Activated CD4-positive, alpha-beta T cell treated with anti-CD3 and anti-CD28 coated beads, Interleukin-2, amount 10 ng/mL, durations not matched to agents 7 days and 5 days (primary cell): ENCODE measurements at regions not wholly inside any gene's neighbourhood (a gene's known extent, or its start where the extent isn't known, plus 50 kb on each side); places are given as distances from the start of the nearest gene placed in this dataset.
"Not testable (repeated sequence)": the region's sequence is repeated elsewhere in the genome, so short reads cannot be mapped to it uniquely, and the experiment has no call there.

Source experiments
- CTCF ChIA-PET: fragments of 350-600 bp; sonication (Branson Sonifier 250); formaldehyde crosslinking; loops from one replicate; lab custom pipeline; 2021; ENCODE audit warnings: antibody characterized with exemption; lab: Charles Lee
- POLR2A ChIA-PET: fragments of 350-600 bp; sonication (Branson Sonifier 250); formaldehyde crosslinking; loops from one replicate; lab custom pipeline; 2021; ENCODE audit warnings: antibody characterized with exemption; lab: Charles Lee
- DNase-seq: peaks from one replicate; pipeline ENCODE4 v3.0.0-alpha.2; 2020
- H3K27ac Mint-ChIP-seq: one replicate; pipeline ENCODE4 v1.8.0; 2021; ENCODE audit warnings: mild to moderate bottlenecking, moderate library complexity, mixed read lengths
- H3K27me3 Mint-ChIP-seq: one replicate; pipeline ENCODE4 v1.8.0; 2021; ENCODE audit warnings: mixed read lengths
- H3K36me3 Mint-ChIP-seq: one replicate; pipeline ENCODE4 v1.8.0; 2021; ENCODE audit warnings: low read depth, mixed read lengths
- H3K4me1 Mint-ChIP-seq: one replicate; pipeline ENCODE4 v1.8.0; 2021; ENCODE audit warnings: mixed read lengths
- H3K4me3 Mint-ChIP-seq: one replicate; pipeline ENCODE4 v1.8.0; 2021; ENCODE audit warnings: mild to moderate bottlenecking, moderate library complexity, mixed read lengths
- H3K9me3 Mint-ChIP-seq: one replicate; pipeline ENCODE4 v1.8.0; 2021; ENCODE audit warnings: mixed read lengths

- ChIA-PET CTCF (no interaction called here), POLR2A (no interaction called here)
- H3K36me3 Mint-ChIP-seq = no peaks in the 10 kb centered on the region
These were observed 1588.4 kb downstream of the STIM2 start for GRCh38 chr4:28449085-28449484.

GRCh38 chr4:28451346-28451745, 1590.7 kb downstream of the STIM2 start:
- H3K4me3 Mint-ChIP-seq = no peak overlapping the region
- H3K9me3 Mint-ChIP-seq = peaks cover 15% of the 10 kb centered on the region
- POLR2A ChIA-PET = no interaction called here
- CTCF ChIA-PET = interaction anchor here (0.6 kb wide), 1 partner anchor 300 kb away, joined by 4 read pairs; no protein-coding TSS in a partner anchor
- H3K27ac Mint-ChIP-seq = no peak overlapping the region
- H3K27me3 Mint-ChIP-seq = no peaks in the 10 kb centered on the region
- no peaks in the 10 kb centered on the region for H3K36me3 Mint-ChIP-seq
- no peak for DNase-seq
- H3K4me1 Mint-ChIP-seq = no peaks in the 10 kb centered on the region

More at GRCh38 chr4:28449085-28449484, 1588.4 kb downstream of the STIM2 start:
- DNase-seq = no peak
- Mint-ChIP-seq H3K27ac (no peak overlapping the region), H3K4me1 (no peaks in the 10 kb centered on the region), H3K27me3 (no peaks in the 10 kb centered on the region), H3K4me3 (no peak overlapping the region), H3K9me3 (peaks cover 8% of the 10 kb centered on the region)

- DNase-seq = no peak
- CTCF ChIA-PET = interaction anchor here (0.6 kb wide), 1 partner anchor 81 kb away, joined by 3 read pairs; no protein-coding TSS in a partner anchor
These were observed 1602.4 kb downstream of the STIM2 start for GRCh38 chr4:28462766-28463700.

GRCh38 chr4:28464823-28465222, 1604.2 kb downstream of the STIM2 start:
- H3K9me3 Mint-ChIP-seq = no peaks in the 10 kb centered on the region
- H3K27ac Mint-ChIP-seq = no peak overlapping the region
- H3K36me3 Mint-ChIP-seq = no peaks in the 10 kb centered on the region
- POLR2A ChIA-PET = no interaction called here
- CTCF ChIA-PET = no interaction called here
- no peaks in the 10 kb centered on the region for H3K4me1 Mint-ChIP-seq
- no peak for DNase-seq
- H3K27me3 Mint-ChIP-seq = no peaks in the 10 kb centered on the region
- H3K4me3 Mint-ChIP-seq = no peak overlapping the region

More at GRCh38 chr4:28462766-28463700, 1602.4 kb downstream of the STIM2 start:
- POLR2A ChIA-PET = no interaction called here
- no peaks in the 10 kb centered on the region for H3K9me3 Mint-ChIP-seq
- H3K27me3 Mint-ChIP-seq = no peaks in the 10 kb centered on the region
- H3K4me3 Mint-ChIP-seq = no peak overlapping the region
- no peaks in the 10 kb centered on the region for H3K36me3 Mint-ChIP-seq
- H3K27ac Mint-ChIP-seq = no peak overlapping the region
- no peaks in the 10 kb centered on the region for H3K4me1 Mint-ChIP-seq

GRCh38 chr4:28466886-28467285, 1606.2 kb downstream of the STIM2 start:
- POLR2A ChIA-PET = interaction anchor here (0.6 kb wide), 1 partner anchor 32 kb away, joined by 5 read pairs; no protein-coding TSS in a partner anchor
- H3K27me3 Mint-ChIP-seq, CTCF ChIA-PET, H3K4me1 Mint-ChIP-seq, H3K36me3 Mint-ChIP-seq, DNase-seq, H3K4me3 Mint-ChIP-seq, H3K27ac Mint-ChIP-seq, H3K9me3 Mint-ChIP-seq: not testable (repeated sequence)

GRCh38 chr4:28469387-28469786, 1608.7 kb downstream of the STIM2 start:
- Mint-ChIP-seq H3K4me1 (no peaks in the 10 kb centered on the region), H3K9me3 (no peaks in the 10 kb centered on the region), H3K27me3 (no peaks in the 10 kb centered on the region), H3K4me3 (no peak overlapping the region), H3K36me3 (no peaks in the 10 kb centered on the region), H3K27ac (no peak overlapping the region)
- CTCF ChIA-PET = no interaction called here
- DNase-seq = no peak
- POLR2A ChIA-PET = no interaction called here

- POLR2A ChIA-PET = no interaction called here
- Mint-ChIP-seq H3K27ac (no peak overlapping the region), H3K4me3 (no peak overlapping the region), H3K27me3 (no peaks in the 10 kb centered on the region), H3K4me1 (no peaks in the 10 kb centered on the region), H3K36me3 (no peaks in the 10 kb centered on the region), H3K9me3 (no peaks in the 10 kb centered on the region)
- CTCF ChIA-PET = no interaction called here
- DNase-seq = no peak
These were observed 1609.2 kb downstream of the STIM2 start for GRCh38 chr4:28469886-28470285.

- POLR2A ChIA-PET = no interaction called here
- no peaks in the 10 kb centered on the region for H3K36me3 Mint-ChIP-seq
These were observed 1614.7 kb downstream of the STIM2 start for GRCh38 chr4:28475381-28475780.

GRCh38 chr4:28479666-28480065, 1619.0 kb downstream of the STIM2 start:
- CTCF ChIA-PET = no interaction called here
- no peak overlapping the region for H3K4me3 Mint-ChIP-seq
- H3K27ac Mint-ChIP-seq = no peak overlapping the region
- no peaks in the 10 kb centered on the region for H3K4me1 Mint-ChIP-seq
- no peaks in the 10 kb centered on the region for H3K36me3 Mint-ChIP-seq
- peaks cover 2% of the 10 kb centered on the region for H3K9me3 Mint-ChIP-seq
- POLR2A ChIA-PET = no interaction called here
- DNase-seq = no peak
- no peaks in the 10 kb centered on the region for H3K27me3 Mint-ChIP-seq

More at GRCh38 chr4:28475381-28475780, 1614.7 kb downstream of the STIM2 start:
- H3K4me1 Mint-ChIP-seq = no peaks in the 10 kb centered on the region
- no peaks in the 10 kb centered on the region for H3K27me3 Mint-ChIP-seq
- CTCF ChIA-PET = no interaction called here
- H3K27ac Mint-ChIP-seq = no peak overlapping the region
- H3K9me3 Mint-ChIP-seq = no peaks in the 10 kb centered on the region
- H3K4me3 Mint-ChIP-seq = no peak overlapping the region
- no peak for DNase-seq

- no peak overlapping the region for H3K4me3 Mint-ChIP-seq
- H3K27me3 Mint-ChIP-seq = no peaks in the 10 kb centered on the region
- H3K4me1 Mint-ChIP-seq = no peaks in the 10 kb centered on the region
- POLR2A ChIA-PET = no interaction called here
- DNase-seq = no peak
- H3K9me3 Mint-ChIP-seq = peaks cover 2% of the 10 kb centered on the region
- H3K36me3 Mint-ChIP-seq = no peaks in the 10 kb centered on the region
- H3K27ac Mint-ChIP-seq = no peak overlapping the region
- CTCF ChIA-PET = no interaction called here
These were observed 1620.9 kb downstream of the STIM2 start for GRCh38 chr4:28481565-28481964.

GRCh38 chr4:28482580-28483270, 1622.1 kb downstream of the STIM2 start:
- Mint-ChIP-seq H3K27ac (no peak overlapping the region), H3K9me3 (peaks cover 2% of the 10 kb centered on the region), H3K27me3 (no peaks in the 10 kb centered on the region), H3K4me3 (no peak overlapping the region), H3K4me1 (no peaks in the 10 kb centered on the region), H3K36me3 (no peaks in the 10 kb centered on the region)
- CTCF ChIA-PET = no interaction called here
- POLR2A ChIA-PET = no interaction called here
- DNase-seq = no peak

- no peaks in the 10 kb centered on the region for H3K36me3 Mint-ChIP-seq
- no peaks in the 10 kb centered on the region for H3K27me3 Mint-ChIP-seq
- ChIA-PET CTCF (no interaction called here), POLR2A (no interaction called here)
- no peak overlapping the region for H3K27ac Mint-ChIP-seq
- no peaks in the 10 kb centered on the region for H3K9me3 Mint-ChIP-seq
- DNase-seq = no peak
- no peaks in the 10 kb centered on the region for H3K4me1 Mint-ChIP-seq
- H3K4me3 Mint-ChIP-seq = no peak overlapping the region
These were observed 1627.4 kb downstream of the STIM2 start for GRCh38 chr4:28488021-28488420.

- DNase-seq = no peak
- CTCF ChIA-PET = interaction anchor here (0.6 kb wide), 1 partner anchor 1165 kb away, joined by 3 read pairs; no protein-coding TSS in a partner anchor
- POLR2A ChIA-PET = no interaction called here
These were observed 1630.0 kb downstream of the STIM2 start for GRCh38 chr4:28490669-28491068.

More at GRCh38 chr4:28490669-28491068, 1630.0 kb downstream of the STIM2 start:
- H3K27ac Mint-ChIP-seq = no peak overlapping the region
- H3K4me3 Mint-ChIP-seq = no peak overlapping the region
- H3K4me1 Mint-ChIP-seq = no peaks in the 10 kb centered on the region
- peaks cover 4% of the 10 kb centered on the region for H3K9me3 Mint-ChIP-seq
- H3K27me3 Mint-ChIP-seq = no peaks in the 10 kb centered on the region
- no peaks in the 10 kb centered on the region for H3K36me3 Mint-ChIP-seq
